HEK293 (cell line): ENCODE measurements at regions not wholly inside any gene's neighbourhood (a gene's known extent, or its start where the extent isn't known, plus 50 kb on each side); places are given as distances from the start of the nearest gene placed in this dataset.

Experiments
- CTCF ChIA-PET: fragments of 350-600 bp; formaldehyde crosslinking; extraction: SDS; loops from one replicate; lab custom pipeline; 2021; ENCODE audit warnings: antibody characterized with exemption; lab: Yijun Ruan, JAX
- POLR2A ChIA-PET: fragments of 300-600 bp; formaldehyde crosslinking; extraction: SDS; loops from one replicate; lab custom pipeline; 2020; ENCODE audit warnings: antibody characterized with exemption, inconsistent platforms; lab: Yijun Ruan, JAX
- H3K27ac ChIP-seq: fragments of 200-500 bp; sonication (Bioruptor generic); 2 replicates; pipeline ENCODE4 v1.5.1; 2014; ENCODE audit warnings: low read depth, low read length, control low read depth, inconsistent platforms; ENCODE audit errors: extremely low read depth
- H3K36me3 ChIP-seq, 2 experiments: fragments of 200-500 bp in 1 of 2; sonication (Bioruptor generic) in 1 of 2; 1 replicate in 1 of 2; 2 replicates in 1 of 2; pipeline ENCODE4 v1.5.1; 2014 to 2017; ENCODE audit warnings: inconsistent platforms in 2 of 2, low read length in 2 of 2; ENCODE audit not compliant: control insufficient read depth in 2 of 2, insufficient read depth in 1 of 2
- H3K4me1 ChIP-seq: fragments of 200-500 bp; sonication (Bioruptor generic); 2 replicates; pipeline ENCODE4 v1.5.1; 2014; ENCODE audit warnings: mild to moderate bottlenecking, low read length, inconsistent platforms; ENCODE audit not compliant: control insufficient read depth, insufficient read depth
- H3K4me3 ChIP-seq: 2 replicates; pipeline ENCODE4 v1.5.1; 2011; ENCODE audit warnings: low read depth, mild to moderate bottlenecking, control low read depth, low read length, moderate library complexity
- H3K9me3 ChIP-seq: fragments of 200-500 bp; sonication (Bioruptor generic); 2 replicates; pipeline ENCODE4 v1.5.1; 2014; ENCODE audit warnings: low read depth, low read length, inconsistent platforms; ENCODE audit not compliant: control insufficient read depth, insufficient read depth
- GLIS2 ChIP-seq: fragments of 450-650 bp; formaldehyde crosslinking; IDR thresholded peaks from 2 replicates; pipeline ENCODE4 v1.5.1; 2016; ENCODE audit warnings: missing biosample characterization, missing genetic modification characterization
- HOXA7 ChIP-seq: sonication (generic); formaldehyde crosslinking; IDR thresholded peaks from 2 replicates; pipeline ENCODE4 v1.8.1; 2022; ENCODE audit warnings: missing genetic modification reagents, borderline replicate concordance
- KLF8 ChIP-seq: fragments of 450-650 bp; formaldehyde crosslinking; IDR thresholded peaks from 2 replicates; pipeline ENCODE4 v1.5.1; 2016; ENCODE audit warnings: missing biosample characterization, missing genetic modification characterization
- ZBTB20 ChIP-seq: fragments of 450-650 bp; formaldehyde crosslinking; IDR thresholded peaks from 2 replicates; pipeline ENCODE4 v1.5.1; 2016; ENCODE audit warnings: missing biosample characterization, missing genetic modification characterization
- ZBTB7A ChIP-seq: fragments of 450-650 bp; formaldehyde crosslinking; IDR thresholded peaks from 2 replicates; pipeline ENCODE4 v1.5.1; 2016; ENCODE audit warnings: low read depth, missing biosample characterization, missing genetic modification characterization
- ZFP69B ChIP-seq: fragments of 450-650 bp; formaldehyde crosslinking; IDR thresholded peaks from 2 replicates; pipeline ENCODE4 v1.5.1; 2016; ENCODE audit warnings: missing biosample characterization, missing genetic modification characterization
- ZNF121 ChIP-seq: fragments of 450-650 bp; formaldehyde crosslinking; IDR thresholded peaks from 2 replicates; pipeline ENCODE4 v1.5.1; 2016; ENCODE audit warnings: missing biosample characterization, missing genetic modification characterization
- ZNF146 ChIP-seq: fragments of 450-650 bp; formaldehyde crosslinking; IDR thresholded peaks from 2 replicates; pipeline ENCODE4 v1.5.1; 2016; ENCODE audit warnings: missing biosample characterization, missing genetic modification characterization
- ZNF155 ChIP-seq: fragments of 450-650 bp; formaldehyde crosslinking; IDR thresholded peaks from 2 replicates; pipeline ENCODE4 v1.5.1; 2016; ENCODE audit warnings: missing biosample characterization, missing genetic modification characterization
- ZNF157 ChIP-seq: fragments of 450-650 bp; formaldehyde crosslinking; IDR thresholded peaks from 2 replicates; pipeline ENCODE4 v1.5.1; 2016; ENCODE audit warnings: missing biosample characterization, missing genetic modification characterization
- ZNF23 ChIP-seq: fragments of 450-650 bp; formaldehyde crosslinking; IDR thresholded peaks from 2 replicates; pipeline ENCODE4 v1.5.1; 2016; ENCODE audit warnings: missing biosample characterization, missing genetic modification characterization, borderline replicate concordance
- ZNF239 ChIP-seq: fragments of 450-650 bp; formaldehyde crosslinking; IDR thresholded peaks from 2 replicates; pipeline ENCODE4 v1.5.1; 2016; ENCODE audit warnings: missing biosample characterization, missing genetic modification characterization
- ZNF302 ChIP-seq: fragments of 450-650 bp; formaldehyde crosslinking; IDR thresholded peaks from 2 replicates; pipeline ENCODE4 v1.5.1; 2016; ENCODE audit warnings: missing biosample characterization, missing genetic modification characterization, low read depth
- ZNF311 ChIP-seq: fragments of 450-650 bp; formaldehyde crosslinking; IDR thresholded peaks from 2 replicates; pipeline ENCODE4 v1.5.1; 2017; ENCODE audit warnings: missing biosample characterization, missing genetic modification characterization, borderline replicate concordance
- ZNF394 ChIP-seq: fragments of 450-650 bp; formaldehyde crosslinking; IDR thresholded peaks from 2 replicates; pipeline ENCODE4 v1.5.1; 2016; ENCODE audit warnings: missing biosample characterization, missing genetic modification characterization, mild to moderate bottlenecking, moderate library complexity, borderline replicate concordance
- ZNF404 ChIP-seq: fragments of 450-650 bp; formaldehyde crosslinking; IDR thresholded peaks from 2 replicates; pipeline ENCODE4 v1.5.1; 2017; ENCODE audit warnings: missing biosample characterization, missing genetic modification characterization
- ZNF426 ChIP-seq: fragments of 450-650 bp; formaldehyde crosslinking; IDR thresholded peaks from 2 replicates; pipeline ENCODE4 v1.5.1; 2017; ENCODE audit warnings: missing biosample characterization, missing genetic modification characterization, mild to moderate bottlenecking, inconsistent platforms, moderate library complexity
- ZNF621 ChIP-seq: fragments of 450-650 bp; formaldehyde crosslinking; IDR thresholded peaks from 2 replicates; pipeline ENCODE4 v1.5.1; 2017; ENCODE audit warnings: missing biosample characterization, missing genetic modification characterization
- ZNF626 ChIP-seq: fragments of 450-650 bp; sonication (Bioruptor Pico); formaldehyde crosslinking; IDR thresholded peaks from 2 replicates; pipeline ENCODE4 v1.5.1; 2018; ENCODE audit warnings: missing biosample characterization, missing genetic modification characterization, inconsistent platforms
- ZNF701 ChIP-seq: fragments of 450-650 bp; formaldehyde crosslinking; IDR thresholded peaks from 2 replicates; pipeline ENCODE4 v1.5.1; 2016; ENCODE audit warnings: missing biosample characterization, missing genetic modification characterization
- ZNF768 ChIP-seq: fragments of 450-650 bp; formaldehyde crosslinking; IDR thresholded peaks from 2 replicates; pipeline ENCODE4 v1.5.1; 2018; ENCODE audit warnings: missing biosample characterization, mild to moderate bottlenecking, missing genetic modification characterization
- ZNF785 ChIP-seq: fragments of 450-650 bp; formaldehyde crosslinking; IDR thresholded peaks from 2 replicates; pipeline ENCODE4 v1.5.1; 2016; ENCODE audit warnings: missing biosample characterization, missing genetic modification characterization
- TF ChIP-seq, protein P1 (sequence below): fragments of 450-650 bp; formaldehyde crosslinking; IDR thresholded peaks from 2 replicates; pipeline ENCODE4 v1.5.1; 2016; ENCODE audit warnings: missing biosample characterization, missing genetic modification characterization
- TF ChIP-seq, protein P2 (sequence below): IDR thresholded peaks from 2 replicates; pipeline ENCODE4 v1.6.1; 2011; ENCODE audit warnings: mild to moderate bottlenecking, low read depth, low read length, borderline replicate concordance
- TF ChIP-seq, protein P3 (sequence below): fragments of 450-650 bp; formaldehyde crosslinking; IDR thresholded peaks from 2 replicates; pipeline ENCODE4 v1.5.1; 2016; ENCODE audit warnings: missing biosample characterization, missing genetic modification characterization

DNA sequence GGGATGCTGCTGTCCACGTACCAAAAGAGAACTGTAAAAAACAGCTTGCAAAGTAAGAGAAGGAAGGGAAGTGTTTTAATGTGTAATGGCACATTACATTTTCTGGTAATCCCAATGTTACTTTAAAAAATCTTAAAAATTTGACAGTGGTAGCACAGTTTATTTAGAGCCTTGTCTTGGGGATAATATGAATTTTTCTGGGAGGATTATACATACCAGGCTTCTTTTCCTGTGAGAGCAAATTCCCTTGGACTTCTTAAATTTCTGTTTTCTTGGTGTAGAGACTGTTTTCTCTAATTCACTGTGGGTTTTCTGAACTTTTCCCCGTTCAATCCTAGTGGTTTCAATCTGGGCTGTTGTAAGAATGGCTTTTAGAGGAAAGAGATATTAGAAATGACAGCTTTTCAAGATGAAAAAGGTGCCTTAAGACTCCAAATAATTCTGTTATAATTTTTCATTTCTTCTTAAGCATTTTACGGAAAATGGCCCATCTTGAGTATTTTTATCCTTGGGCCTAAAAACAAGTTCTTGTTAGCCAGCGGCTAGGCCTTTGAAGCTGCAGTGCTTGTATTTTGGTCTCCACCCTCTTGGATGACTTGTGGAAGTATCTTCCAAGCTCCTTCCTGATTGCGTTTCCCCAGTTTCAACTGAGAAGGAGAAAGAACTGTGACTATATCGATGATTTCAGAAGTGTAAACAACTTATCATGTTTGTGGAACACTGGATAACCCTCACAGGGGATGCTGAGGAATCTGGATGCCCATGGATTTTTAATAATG is 70.0 kb downstream of the LEPR start:
- no peak overlapping the region for H3K27ac ChIP-seq
- TF ChIP-seq KLF8 (tag by site-specific recombination) (no peak), ZNF311 (tag by site-specific recombination) (no peak), ZNF426 (tag by site-specific recombination) (no peak), ZNF621 (tag by site-specific recombination) (no peak), ZNF121 (tag by site-specific recombination) (no peak), ZNF785 (tag by site-specific recombination) (no peak), ZNF157 (no peak)
- TF ChIP-seq, all 188 proteins: peak for 0
- CTCF ChIA-PET: interaction anchor here (0.5 to 2.9 kb wide), 2 partner anchors 8 to 32 kb away, joined by 3 to 11 read pairs; no protein-coding TSS in a partner anchor
- POLR2A ChIA-PET: interaction anchor here (1.0 kb wide), 1 partner anchor 70 kb away, joined by 3 read pairs; the partner anchor contains the start of genes LEPR and LEPROT
- H3K9me3 ChIP-seq: no peaks in the 10 kb centered on the region
- no peaks in the 10 kb centered on the region for H3K4me1 ChIP-seq
- no peaks in the 10 kb centered on the region for H3K36me3 ChIP-seq
- H3K4me3 ChIP-seq: no peak overlapping the region

DNA sequence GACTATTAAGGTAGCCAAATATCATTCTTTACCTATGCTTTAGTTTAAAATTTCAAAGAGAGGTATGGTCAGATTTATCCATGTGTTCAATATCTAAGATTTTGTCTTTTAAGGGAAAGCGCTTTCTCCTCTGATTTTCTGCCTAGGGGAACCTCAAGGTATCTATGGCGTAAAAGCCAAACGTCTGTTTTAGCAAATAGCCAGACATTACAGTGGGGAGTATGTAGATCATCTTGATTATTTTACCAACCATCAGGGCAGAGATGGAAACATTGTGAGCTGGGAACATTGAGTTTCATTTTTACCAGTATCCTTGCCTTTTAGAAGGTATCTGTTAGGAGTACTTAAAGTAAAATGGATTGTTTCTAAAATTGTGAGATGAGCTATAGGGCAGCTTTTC is 71.0 kb downstream of the LEPR start:
- CTCF ChIA-PET: interaction anchor here (2.9 kb wide), 1 partner anchor 33 kb away, joined by 11 read pairs; no protein-coding TSS in a partner anchor
- no peak overlapping the region for H3K4me3 ChIP-seq
- H3K9me3 ChIP-seq: no peaks in the 10 kb centered on the region
- no peaks in the 10 kb centered on the region for H3K4me1 ChIP-seq
- no peak for TF ChIP-seq ZNF768 (tag by site-specific recombination)
- TF ChIP-seq GLIS2: no peak
- no peak for TF ChIP-seq ZNF626
- TF ChIP-seq ZNF394: no peak
- TF ChIP-seq ZNF404 (tag by site-specific recombination): no peak
- TF ChIP-seq, protein P1, sequence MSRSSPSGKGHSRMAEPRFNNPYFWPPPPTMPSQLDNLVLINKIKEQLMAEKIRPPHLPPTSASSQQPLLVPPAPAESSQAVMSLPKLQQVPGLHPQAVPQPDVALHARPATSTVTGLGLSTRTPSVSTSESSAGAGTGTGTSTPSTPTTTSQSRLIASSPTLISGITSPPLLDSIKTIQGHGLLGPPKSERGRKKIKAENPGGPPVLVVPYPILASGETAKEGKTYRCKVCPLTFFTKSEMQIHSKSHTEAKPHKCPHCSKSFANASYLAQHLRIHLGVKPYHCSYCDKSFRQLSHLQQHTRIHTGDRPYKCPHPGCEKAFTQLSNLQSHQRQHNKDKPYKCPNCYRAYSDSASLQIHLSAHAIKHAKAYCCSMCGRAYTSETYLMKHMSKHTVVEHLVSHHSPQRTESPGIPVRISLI: no peak
- TF ChIP-seq ZNF157: no peak
- no peak for TF ChIP-seq HOXA7 (CRISPR knock-in tag)
- TF ChIP-seq ZBTB7A (tag by site-specific recombination): no peak
- no peak for TF ChIP-seq ZNF23
- TF ChIP-seq, protein P2, sequence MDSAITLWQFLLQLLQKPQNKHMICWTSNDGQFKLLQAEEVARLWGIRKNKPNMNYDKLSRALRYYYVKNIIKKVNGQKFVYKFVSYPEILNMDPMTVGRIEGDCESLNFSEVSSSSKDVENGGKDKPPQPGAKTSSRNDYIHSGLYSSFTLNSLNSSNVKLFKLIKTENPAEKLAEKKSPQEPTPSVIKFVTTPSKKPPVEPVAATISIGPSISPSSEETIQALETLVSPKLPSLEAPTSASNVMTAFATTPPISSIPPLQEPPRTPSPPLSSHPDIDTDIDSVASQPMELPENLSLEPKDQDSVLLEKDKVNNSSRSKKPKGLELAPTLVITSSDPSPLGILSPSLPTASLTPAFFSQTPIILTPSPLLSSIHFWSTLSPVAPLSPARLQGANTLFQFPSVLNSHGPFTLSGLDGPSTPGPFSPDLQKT: no peak
- no peak for TF ChIP-seq ZNF302 (tag by site-specific recombination)
- TF ChIP-seq ZNF785 (tag by site-specific recombination): no peak
- no peak for TF ChIP-seq ZNF701 (tag by site-specific recombination)
- no peak for TF ChIP-seq ZNF146
- TF ChIP-seq, protein P3, sequence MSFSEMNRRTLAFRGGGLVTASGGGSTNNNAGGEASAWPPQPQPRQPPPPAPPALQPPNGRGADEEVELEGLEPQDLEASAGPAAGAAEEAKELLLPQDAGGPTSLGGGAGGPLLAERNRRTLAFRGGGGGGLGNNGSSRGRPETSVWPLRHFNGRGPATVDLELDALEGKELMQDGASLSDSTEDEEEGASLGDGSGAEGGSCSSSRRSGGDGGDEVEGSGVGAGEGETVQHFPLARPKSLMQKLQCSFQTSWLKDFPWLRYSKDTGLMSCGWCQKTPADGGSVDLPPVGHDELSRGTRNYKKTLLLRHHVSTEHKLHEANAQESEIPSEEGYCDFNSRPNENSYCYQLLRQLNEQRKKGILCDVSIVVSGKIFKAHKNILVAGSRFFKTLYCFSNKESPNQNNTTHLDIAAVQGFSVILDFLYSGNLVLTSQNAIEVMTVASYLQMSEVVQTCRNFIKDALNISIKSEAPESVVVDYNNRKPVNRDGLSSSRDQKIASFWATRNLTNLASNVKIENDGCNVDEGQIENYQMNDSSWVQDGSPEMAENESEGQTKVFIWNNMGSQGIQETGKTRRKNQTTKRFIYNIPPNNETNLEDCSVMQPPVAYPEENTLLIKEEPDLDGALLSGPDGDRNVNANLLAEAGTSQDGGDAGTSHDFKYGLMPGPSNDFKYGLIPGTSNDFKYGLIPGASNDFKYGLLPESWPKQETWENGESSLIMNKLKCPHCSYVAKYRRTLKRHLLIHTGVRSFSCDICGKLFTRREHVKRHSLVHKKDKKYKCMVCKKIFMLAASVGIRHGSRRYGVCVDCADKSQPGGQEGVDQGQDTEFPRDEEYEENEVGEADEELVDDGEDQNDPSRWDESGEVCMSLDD (tag by site-specific recombination): no peak
- TF ChIP-seq ZBTB20 (tag by site-specific recombination): no peak
- no peak for TF ChIP-seq ZNF155 (tag by site-specific recombination)
- no peak for TF ChIP-seq ZNF239 (tag by site-specific recombination)
- TF ChIP-seq ZFP69B: no peak
- TF ChIP-seq, all 188 proteins: peak for 0
- Histone ChIP-seq H3K27ac (no peak overlapping the region), H3K36me3 (no peaks in the 10 kb centered on the region)
- POLR2A ChIA-PET: no interaction called here
